HCT116 (cell line): ENCODE measurements at regions not wholly inside any gene's neighbourhood (a gene's known extent, or its start where the extent isn't known, plus 50 kb on each side); places are given as distances from the start of the nearest gene placed in this dataset.

Source experiments
- ATAC-seq: fragments of 200-7000 bp; cut with Tn5 transposase; 2 replicates; pipeline ENCODE4 v1.9.1; 2020; ENCODE audit warnings: mild to moderate bottlenecking, moderate library complexity
- BruUV-seq: library from RNA; stranded (reverse); fragments of 400-500 nt; replicated peaks from 2 replicates; lab custom pipeline; 2021; lab: Mats Ljungman, UMichigan
- CTCF ChIA-PET: fragments of 300-600 bp; sonication (Branson Sonifier 250); formaldehyde crosslinking; loops from one replicate; lab custom pipeline; 2021; ENCODE audit warnings: antibody characterized with exemption; lab: Charles Lee
- POLR2A ChIA-PET: fragments of 300-600, 350-600 bp; sonication (Branson Sonifier 250); formaldehyde crosslinking; loops from one replicate; lab custom pipeline; 2021; ENCODE audit warnings: antibody characterized with exemption; lab: Charles Lee
- RAD21 ChIA-PET, 2 experiments: fragments of 300-600 bp; sonication (Branson Sonifier 250); formaldehyde crosslinking; loops; one replicate each; lab custom pipeline; 2023; ENCODE audit warnings: low total read pairs in 2 of 2; ENCODE audit not compliant: uncharacterized antibody in 2 of 2, unreplicated experiment in 2 of 2, low non-redundant PET in 1 of 2; lab: Charles Lee
- DNase-seq: peaks from one replicate; pipeline ENCODE4 v3.0.0-alpha.2; 2010; ENCODE audit warnings: low read depth, low spot score
- H2AFZ ChIP-seq: fragments of 200-600 bp; shearing (Covaris generic), sonication (generic); 2 replicates; pipeline ENCODE4 v1.6.1; 2017; ENCODE audit warnings: low read depth, mixed run types, mixed read lengths, antibody characterized with exemption, low read length; ENCODE audit not compliant: poor library complexity, severe bottlenecking
- H3K27ac ChIP-seq: 2 replicates; pipeline ENCODE4 v1.5.1; 2012; ENCODE audit warnings: low read depth, low read length
- H3K27me3 ChIP-seq: fragments of 200-600 bp; sonication (generic); 2 replicates; pipeline ENCODE4 v1.6.1; 2016; ENCODE audit warnings: mixed run types, low read length, mixed read lengths; ENCODE audit not compliant: insufficient read depth
- H3K36me3 ChIP-seq, 2 experiments: fragments of 200-500 bp in 1 of 2; fragments of 200-600 bp in 1 of 2; sonication (Bioruptor generic) in 1 of 2; sonication (generic) in 1 of 2; 2 replicates each; pipeline versions ENCODE4 v1.5.1 to v1.6.1; 2014 to 2016; ENCODE audit warnings: low read length in 2 of 2, inconsistent platforms in 1 of 2, mixed read lengths in 1 of 2, mixed run types in 1 of 2; ENCODE audit not compliant: insufficient read depth in 2 of 2, control insufficient read depth in 1 of 2
- H3K4me1 ChIP-seq, 2 experiments: fragments of 200-600 bp in 1 of 2; sonication (generic) in 1 of 2; 2 replicates each; pipeline versions ENCODE4 v1.5.1 to v1.6.1; 2012 to 2017; ENCODE audit warnings: low read length in 2 of 2, inconsistent platforms in 1 of 2, mild to moderate bottlenecking in 1 of 2, mixed read lengths in 1 of 2, mixed run types in 1 of 2, moderate library complexity in 1 of 2; ENCODE audit not compliant: insufficient read depth in 2 of 2, control insufficient read depth in 1 of 2
- H3K4me2 ChIP-seq: fragments of 200-600 bp; sonication (generic); 2 replicates; pipeline ENCODE4 v1.6.1; 2017; ENCODE audit warnings: mixed run types, low read length, mixed read lengths
- H3K4me3 ChIP-seq, 2 experiments: fragments of 200-600 bp in 1 of 2; sonication (generic) in 1 of 2; replicated peaks in 1 of 2; 2 replicates each; pipeline ENCODE4 v1.5.1; 2011 to 2016; ENCODE audit warnings: low read length in 2 of 2, control low read depth in 1 of 2, low read depth in 1 of 2, mild to moderate bottlenecking in 1 of 2, mixed read lengths in 1 of 2, mixed run types in 1 of 2
- H3K79me2 ChIP-seq: fragments of 200-600 bp; sonication (generic); 2 replicates; pipeline ENCODE4 v1.6.1; 2017; ENCODE audit warnings: mild to moderate bottlenecking, mixed run types, low read length, moderate library complexity, mixed read lengths; ENCODE audit not compliant: insufficient read depth
- H3K9ac ChIP-seq: fragments of 200-600 bp; sonication (generic); 2 replicates; pipeline ENCODE4 v1.6.1; 2016; ENCODE audit warnings: low read length, mixed read lengths
- H3K9me2 ChIP-seq: fragments of 200-600 bp; sonication (generic), shearing (Covaris generic); 2 replicates; pipeline ENCODE4 v1.6.1; 2017; ENCODE audit warnings: mixed run types, mild to moderate bottlenecking, moderate library complexity; ENCODE audit not compliant: insufficient read depth
- H3K9me3 ChIP-seq, 2 experiments: fragments of 200-500 bp in 1 of 2; fragments of 200-600 bp in 1 of 2; sonication (Bioruptor generic) in 1 of 2; sonication (generic) in 1 of 2; 2 replicates each; pipeline ENCODE4 v1.6.1; 2014 to 2017; ENCODE audit warnings: low read length in 2 of 2, mixed read lengths in 2 of 2, inconsistent platforms in 1 of 2, low read depth in 1 of 2, mild to moderate bottlenecking in 1 of 2, mixed run types in 1 of 2, moderate library complexity in 1 of 2; ENCODE audit not compliant: control insufficient read depth in 1 of 2, insufficient read depth in 1 of 2
- H4K20me1 ChIP-seq: fragments of 200-600 bp; sonication (generic), shearing (Covaris generic); 2 replicates; pipeline ENCODE4 v1.6.1; 2017; ENCODE audit warnings: mixed run types, mild to moderate bottlenecking, moderate library complexity; ENCODE audit not compliant: insufficient read depth
- EGR1 ChIP-seq: IDR thresholded peaks from 2 replicates; pipeline ENCODE4 v1.6.1; 2012; ENCODE audit warnings: low read depth
- EZH2 ChIP-seq: fragments of 200-600 bp; sonication (generic); IDR thresholded peaks from 2 replicates; pipeline ENCODE4 v1.6.1; 2017; ENCODE audit warnings: antibody characterized with exemption, mixed run types
- FOSL1 ChIP-seq: IDR thresholded peaks from 2 replicates; pipeline ENCODE4 v1.6.1; 2012; ENCODE audit warnings: low read depth
- POLR2AphosphoS5 ChIP-seq: IDR thresholded peaks from 2 replicates; pipeline ENCODE4 v1.6.1; 2011; ENCODE audit warnings: mild to moderate bottlenecking, low read depth, low read length, moderate library complexity
- SIN3A ChIP-seq: IDR thresholded peaks from 2 replicates; pipeline ENCODE4 v1.6.1; 2012; ENCODE audit warnings: low read depth
- TCF7L2 ChIP-seq: IDR thresholded peaks from 2 replicates; pipeline ENCODE4 v1.7.0; 2011; ENCODE audit warnings: borderline replicate concordance, inconsistent platforms; ENCODE audit not compliant: insufficient read depth, insufficient read length; ENCODE audit errors: extremely low read depth
- intact Hi-C: fragments of 100-400 bp; cut with micrococcal nuclease; formaldehyde crosslinking; loops from 2 replicates; pipeline ENCODE4 v1.10.0; 2022
- TF ChIP-seq, protein P1 (sequence below): IDR thresholded peaks from 2 replicates; pipeline ENCODE4 v1.6.1; 2011; ENCODE audit warnings: mild to moderate bottlenecking, low read length, moderate library complexity; ENCODE audit not compliant: insufficient replicate concordance; ENCODE audit errors: extremely low read depth
- TF ChIP-seq, protein P2 (sequence below): IDR thresholded peaks from 2 replicates; pipeline ENCODE4 v1.6.1; 2012; ENCODE audit warnings: low read depth

GRCh38 chr6:167701010-167701409 lies 125.7 kb upstream of the AFDN start:
- ChIA-PET CTCF (no interaction called here), RAD21 (no interaction called here), POLR2A (no interaction called here)
- H3K9me3 ChIP-seq: no peaks in the 10 kb centered on the region
- no peaks in the 10 kb centered on the region for H3K27me3 ChIP-seq
- no peaks in the 10 kb centered on the region for H4K20me1 ChIP-seq
- no peak overlapping the region for H3K27ac ChIP-seq
- H3K9me2 ChIP-seq: no peaks in the 10 kb centered on the region
- H3K4me2 ChIP-seq: no peak overlapping the region
- DNase-seq (no peak), ATAC-seq (no peak)
- no TSS peak for BruUV-seq
- no peaks in the 10 kb centered on the region for H3K36me3 ChIP-seq
- no peak overlapping the region for H2AFZ ChIP-seq
- no peak overlapping the region for H3K9ac ChIP-seq
- intact Hi-C loops: no loop called here
- peaks cover 0 to 15% of the 10 kb centered on the region in 2 experiments; a peak in 2 of 4 replicates for H3K4me1 ChIP-seq
- TF ChIP-seq, protein P1, sequence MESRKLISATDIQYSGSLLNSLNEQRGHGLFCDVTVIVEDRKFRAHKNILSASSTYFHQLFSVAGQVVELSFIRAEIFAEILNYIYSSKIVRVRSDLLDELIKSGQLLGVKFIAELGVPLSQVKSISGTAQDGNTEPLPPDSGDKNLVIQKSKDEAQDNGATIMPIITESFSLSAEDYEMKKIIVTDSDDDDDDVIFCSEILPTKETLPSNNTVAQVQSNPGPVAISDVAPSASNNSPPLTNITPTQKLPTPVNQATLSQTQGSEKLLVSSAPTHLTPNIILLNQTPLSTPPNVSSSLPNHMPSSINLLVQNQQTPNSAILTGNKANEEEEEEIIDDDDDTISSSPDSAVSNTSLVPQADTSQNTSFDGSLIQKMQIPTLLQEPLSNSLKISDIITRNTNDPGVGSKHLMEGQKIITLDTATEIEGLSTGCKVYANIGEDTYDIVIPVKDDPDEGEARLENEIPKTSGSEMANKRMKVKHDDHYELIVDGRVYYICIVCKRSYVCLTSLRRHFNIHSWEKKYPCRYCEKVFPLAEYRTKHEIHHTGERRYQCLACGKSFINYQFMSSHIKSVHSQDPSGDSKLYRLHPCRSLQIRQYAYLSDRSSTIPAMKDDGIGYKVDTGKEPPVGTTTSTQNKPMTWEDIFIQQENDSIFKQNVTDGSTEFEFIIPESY: no peak
- TF ChIP-seq EZH2 (no peak), FOSL1 (no peak), EGR1 (no peak)
- H3K4me3 ChIP-seq: no peak overlapping the region
- H3K79me2 ChIP-seq: no peaks in the 10 kb centered on the region

GRCh38 chr6:167702241-167702827 lies 124.4 kb upstream of the AFDN start:
- DNase-seq (no peak), ATAC-seq (no peak)

More at GRCh38 chr6:167702241-167702827, 124.4 kb upstream of the AFDN start:
- Histone ChIP-seq H3K4me1 (peaks cover 0 to 15% of the 10 kb centered on the region in 2 experiments; a peak in 2 of 4 replicates), H3K9me3 (no peaks in the 10 kb centered on the region), H3K9me2 (no peaks in the 10 kb centered on the region), H2AFZ (no peak overlapping the region), H4K20me1 (no peaks in the 10 kb centered on the region), H3K27me3 (no peaks in the 10 kb centered on the region), H3K36me3 (no peaks in the 10 kb centered on the region), H3K9ac (no peak overlapping the region), H3K4me2 (no peak overlapping the region), H3K79me2 (no peaks in the 10 kb centered on the region)
- intact Hi-C loops: no loop called here
- CTCF ChIA-PET: no interaction called here
- TF ChIP-seq, protein P2, sequence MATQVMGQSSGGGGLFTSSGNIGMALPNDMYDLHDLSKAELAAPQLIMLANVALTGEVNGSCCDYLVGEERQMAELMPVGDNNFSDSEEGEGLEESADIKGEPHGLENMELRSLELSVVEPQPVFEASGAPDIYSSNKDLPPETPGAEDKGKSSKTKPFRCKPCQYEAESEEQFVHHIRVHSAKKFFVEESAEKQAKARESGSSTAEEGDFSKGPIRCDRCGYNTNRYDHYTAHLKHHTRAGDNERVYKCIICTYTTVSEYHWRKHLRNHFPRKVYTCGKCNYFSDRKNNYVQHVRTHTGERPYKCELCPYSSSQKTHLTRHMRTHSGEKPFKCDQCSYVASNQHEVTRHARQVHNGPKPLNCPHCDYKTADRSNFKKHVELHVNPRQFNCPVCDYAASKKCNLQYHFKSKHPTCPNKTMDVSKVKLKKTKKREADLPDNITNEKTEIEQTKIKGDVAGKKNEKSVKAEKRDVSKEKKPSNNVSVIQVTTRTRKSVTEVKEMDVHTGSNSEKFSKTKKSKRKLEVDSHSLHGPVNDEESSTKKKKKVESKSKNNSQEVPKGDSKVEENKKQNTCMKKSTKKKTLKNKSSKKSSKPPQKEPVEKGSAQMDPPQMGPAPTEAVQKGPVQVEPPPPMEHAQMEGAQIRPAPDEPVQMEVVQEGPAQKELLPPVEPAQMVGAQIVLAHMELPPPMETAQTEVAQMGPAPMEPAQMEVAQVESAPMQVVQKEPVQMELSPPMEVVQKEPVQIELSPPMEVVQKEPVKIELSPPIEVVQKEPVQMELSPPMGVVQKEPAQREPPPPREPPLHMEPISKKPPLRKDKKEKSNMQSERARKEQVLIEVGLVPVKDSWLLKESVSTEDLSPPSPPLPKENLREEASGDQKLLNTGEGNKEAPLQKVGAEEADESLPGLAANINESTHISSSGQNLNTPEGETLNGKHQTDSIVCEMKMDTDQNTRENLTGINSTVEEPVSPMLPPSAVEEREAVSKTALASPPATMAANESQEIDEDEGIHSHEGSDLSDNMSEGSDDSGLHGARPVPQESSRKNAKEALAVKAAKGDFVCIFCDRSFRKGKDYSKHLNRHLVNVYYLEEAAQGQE: no peak
- TF ChIP-seq POLR2AphosphoS5 (no peak), TCF7L2 (no peak), SIN3A (no peak), FOSL1 (no peak)
- TF ChIP-seq, all 23 proteins: peak for 0
- POLR2A ChIA-PET: no interaction called here
- Histone ChIP-seq H3K4me3 (no peak overlapping the region), H3K27ac (no peak overlapping the region)
- RAD21 ChIA-PET: no interaction called here
- BruUV-seq: no TSS peak
